ENCODE measurements at regions not wholly inside any gene's neighbourhood (a gene's known extent, or its start where the extent isn't known, plus 50 kb on each side); places are given as distances from the start of the nearest gene placed in this dataset.

DNA sequence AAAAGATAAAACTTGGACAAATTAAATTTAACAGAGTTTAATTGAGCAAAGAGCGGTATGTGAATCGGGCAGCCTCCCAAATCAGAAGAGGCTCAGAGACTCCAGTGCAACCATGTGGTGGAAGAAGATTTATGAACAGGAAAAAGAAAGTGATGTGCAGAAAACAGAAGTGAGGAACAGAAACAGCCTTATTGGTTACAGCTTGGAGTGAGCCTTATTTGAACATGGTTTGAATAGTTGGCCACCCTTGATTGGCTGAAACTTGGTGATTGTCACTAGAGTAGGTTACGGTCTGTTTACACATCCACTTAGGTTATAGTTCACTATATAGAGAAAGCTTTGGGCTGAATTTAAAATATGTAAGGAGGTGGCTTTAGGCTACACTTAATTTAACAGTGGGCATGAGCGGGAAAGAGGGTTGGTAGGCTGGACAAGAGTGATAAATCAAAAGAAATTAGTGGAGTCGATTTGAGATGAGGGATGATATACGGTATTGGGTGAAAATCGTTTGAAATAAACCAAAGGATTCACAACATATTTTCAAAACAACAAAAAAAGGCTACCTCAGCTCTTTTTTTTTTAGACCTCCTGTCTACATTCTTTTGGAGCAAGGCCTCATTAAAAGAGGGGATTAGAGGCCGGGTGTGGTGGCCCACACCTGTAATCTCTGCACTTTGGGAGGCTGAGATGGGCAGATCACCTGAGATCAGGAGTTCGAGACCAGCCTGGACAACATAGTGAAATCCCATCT lies 84.3 kb upstream of the PREP start:
- DNase-seq: no peak

DNA sequence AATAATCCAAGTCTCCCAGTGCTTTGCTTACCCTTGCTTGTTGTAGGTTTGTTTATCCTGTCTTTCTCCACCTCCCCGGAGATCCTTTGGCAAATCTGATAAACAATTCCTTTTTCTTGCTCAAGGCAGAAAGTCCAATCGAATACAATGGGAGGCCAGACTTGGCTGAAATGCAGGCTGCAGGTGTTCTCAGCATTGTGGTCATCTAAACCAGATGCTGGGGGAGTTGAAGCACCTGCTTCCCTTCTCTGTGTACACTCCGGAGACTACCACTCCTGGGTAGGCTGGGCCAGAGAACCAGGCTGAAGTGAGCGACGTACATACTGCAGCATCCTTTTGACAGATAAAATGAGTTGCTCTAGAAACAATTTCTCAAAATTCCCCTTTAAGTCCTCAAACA lies 82.6 kb upstream of the PREP start:
- no peak for DNase-seq

DNA sequence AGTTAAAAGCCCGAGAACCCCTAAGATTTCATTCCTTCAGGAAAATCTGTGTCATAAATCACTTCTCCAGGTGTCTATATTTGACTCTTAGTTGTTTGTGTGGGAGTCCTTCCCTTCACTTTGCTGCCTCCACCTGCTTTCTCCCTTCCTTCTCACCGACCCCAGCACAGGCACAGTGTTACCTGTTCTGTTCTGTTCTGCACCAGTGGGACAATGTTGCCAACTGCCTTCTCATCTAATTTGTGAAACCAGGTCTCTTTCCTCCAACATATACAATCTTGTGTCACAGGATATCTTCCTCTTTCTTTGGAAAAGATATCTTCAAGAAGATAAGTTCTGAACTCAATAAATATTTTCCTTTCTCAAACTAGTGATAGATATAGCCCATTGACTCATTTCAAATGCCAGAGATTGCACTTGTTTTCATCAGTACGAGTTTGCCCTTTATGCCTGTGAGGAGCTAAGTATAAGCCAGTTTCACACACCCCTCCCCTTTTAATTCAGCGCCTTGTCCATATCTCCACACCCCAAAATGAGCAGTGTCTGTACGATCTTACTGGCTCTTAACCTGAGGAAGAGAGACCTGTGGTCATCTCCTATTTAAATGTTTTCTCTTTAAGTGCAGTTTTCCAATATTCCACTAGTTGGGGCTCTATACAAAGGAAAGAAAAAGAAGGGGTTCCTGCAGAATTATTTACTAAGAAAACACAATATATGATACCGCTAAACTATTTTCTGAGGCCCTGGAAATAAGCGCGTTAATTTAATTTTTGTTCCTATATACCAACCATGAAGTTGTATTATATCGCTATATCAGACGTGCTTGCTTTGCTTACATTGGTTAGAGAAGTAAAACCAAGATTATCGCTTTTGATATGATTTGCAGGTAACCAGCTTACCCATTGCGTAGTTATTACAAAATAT lies 81.6 kb upstream of the PREP start:
- peak in 1 of 14 donors; percentile 58 for DNase-seq

DNA sequence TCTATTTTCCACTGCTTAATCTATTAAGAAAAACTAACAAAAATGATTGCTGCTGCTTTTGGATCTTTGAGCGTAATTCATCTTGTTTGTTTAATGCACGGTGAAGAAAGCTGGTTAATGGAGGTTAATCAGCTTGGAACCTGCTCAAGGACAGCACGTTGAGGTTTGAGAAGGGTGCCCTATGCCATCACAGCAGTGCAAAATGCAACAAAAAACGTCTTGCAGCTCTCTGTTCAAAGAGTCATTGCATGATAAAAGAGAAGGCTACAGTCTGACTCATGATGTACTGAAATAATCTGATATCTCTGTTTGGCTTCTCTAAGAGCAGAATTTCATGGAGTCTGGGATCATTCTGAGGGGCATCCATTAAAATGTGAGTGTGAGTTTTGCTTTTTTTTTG lies 80.6 kb upstream of the PREP start:
- DNase-seq: no peak

DNA sequence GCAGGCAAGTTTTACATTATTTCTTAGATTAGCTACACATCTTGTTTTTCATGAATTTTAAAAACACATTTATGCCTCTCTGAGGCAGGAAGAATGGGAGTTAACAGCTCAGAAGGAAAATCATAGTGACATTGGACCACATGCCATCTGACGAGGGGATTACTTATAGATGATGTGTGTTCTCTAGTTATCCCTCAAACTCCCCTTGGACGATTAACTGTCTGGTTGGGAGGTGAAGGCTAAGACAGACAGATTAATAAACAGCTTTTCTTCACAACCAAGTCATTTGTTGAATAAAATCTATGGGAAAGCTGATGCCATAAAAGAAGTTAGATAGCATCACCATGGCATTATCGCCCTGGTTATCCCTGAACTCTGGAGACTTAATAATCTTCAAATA lies 80.0 kb upstream of the PREP start:
- no peak for DNase-seq

DNA sequence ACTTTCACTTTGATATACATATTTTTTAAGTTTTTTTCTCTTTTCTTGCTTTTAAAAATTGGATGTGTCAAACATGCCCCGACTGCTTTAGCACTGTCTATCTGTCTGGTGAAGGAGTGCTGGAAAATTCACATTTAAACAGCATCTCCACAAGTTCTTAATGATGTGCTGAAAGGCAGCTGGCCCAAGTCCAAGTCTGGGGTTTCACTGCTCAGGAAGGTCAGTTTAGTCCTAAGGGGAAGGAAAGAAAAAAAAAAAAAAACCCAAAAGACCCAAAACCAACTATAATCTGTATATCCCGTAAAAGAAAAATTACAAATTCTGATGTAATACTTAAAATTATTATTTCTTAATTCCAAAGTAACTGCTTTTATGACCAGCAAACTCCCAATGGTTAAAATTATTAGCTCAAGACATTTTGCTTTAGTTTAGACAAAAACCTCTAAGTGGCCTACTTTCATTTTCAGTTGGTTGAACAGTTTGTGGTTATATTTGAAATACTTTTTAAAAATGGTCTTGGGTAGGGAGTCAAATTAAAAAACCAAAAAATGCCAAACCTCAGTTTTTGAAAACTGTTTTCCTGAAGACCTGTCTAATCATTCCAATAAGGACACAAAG lies 79.5 kb upstream of the PREP start:
- no peak for DNase-seq

DNA sequence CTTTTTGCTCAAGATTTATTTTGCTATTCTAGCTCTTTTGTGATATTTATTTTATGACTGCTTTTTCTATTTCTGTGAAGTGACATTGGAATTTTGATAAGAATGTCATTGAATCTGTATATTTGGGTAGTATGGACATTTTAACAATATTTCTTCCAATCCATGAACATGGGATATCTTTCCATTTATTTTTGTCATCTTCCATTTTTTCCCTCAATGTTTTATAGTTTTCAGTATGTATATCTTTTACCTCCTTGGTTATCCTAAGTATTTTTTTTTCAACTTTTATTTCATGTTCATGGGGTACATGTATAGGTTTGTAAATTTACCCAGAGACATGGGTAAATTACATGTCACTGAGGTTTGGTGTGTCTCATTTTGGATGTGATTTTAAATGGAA lies 74.1 kb upstream of the PREP start:
- DNase-seq: no peak

DNA sequence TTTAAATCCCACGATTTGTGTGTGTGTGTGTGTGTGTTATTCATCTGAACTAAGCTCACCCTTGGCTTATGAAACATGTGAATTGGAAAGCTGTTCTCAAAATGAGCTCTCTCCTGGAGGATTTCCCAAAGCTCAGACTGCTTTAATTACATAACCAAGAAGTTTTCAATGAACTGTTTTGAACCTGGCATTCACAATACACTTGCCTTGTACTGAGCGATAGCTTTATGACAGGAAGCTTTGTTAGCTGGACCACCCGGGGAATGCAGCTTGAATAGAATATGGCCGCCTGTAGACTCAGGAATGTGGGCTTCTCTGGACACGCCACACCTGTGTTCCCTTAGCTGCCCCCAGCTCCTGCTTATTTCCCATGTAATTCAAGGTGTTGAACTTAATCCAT lies 71.4 kb upstream of the PREP start:
- DNase-seq: no peak

DNA sequence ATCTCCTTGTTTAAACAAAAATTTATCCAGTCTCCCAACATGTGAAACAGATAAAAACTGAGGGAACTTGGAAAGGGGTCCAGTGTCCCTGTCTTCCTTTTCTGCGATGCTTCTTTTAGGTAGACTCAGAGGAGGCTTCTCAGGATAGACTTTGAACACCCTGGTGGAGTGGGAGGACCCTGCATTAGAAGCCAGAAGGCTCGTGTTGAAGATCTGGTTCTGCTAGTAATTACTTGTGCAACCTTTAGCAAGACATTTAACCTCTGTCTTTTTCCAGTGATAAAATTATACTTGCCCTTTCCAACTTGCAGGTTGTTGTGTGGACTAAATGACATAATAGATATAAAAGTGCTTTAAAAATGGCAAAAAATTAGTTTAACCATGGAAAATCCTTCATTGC lies 67.1 kb upstream of the PREP start:
- no peak for DNase-seq

DNA sequence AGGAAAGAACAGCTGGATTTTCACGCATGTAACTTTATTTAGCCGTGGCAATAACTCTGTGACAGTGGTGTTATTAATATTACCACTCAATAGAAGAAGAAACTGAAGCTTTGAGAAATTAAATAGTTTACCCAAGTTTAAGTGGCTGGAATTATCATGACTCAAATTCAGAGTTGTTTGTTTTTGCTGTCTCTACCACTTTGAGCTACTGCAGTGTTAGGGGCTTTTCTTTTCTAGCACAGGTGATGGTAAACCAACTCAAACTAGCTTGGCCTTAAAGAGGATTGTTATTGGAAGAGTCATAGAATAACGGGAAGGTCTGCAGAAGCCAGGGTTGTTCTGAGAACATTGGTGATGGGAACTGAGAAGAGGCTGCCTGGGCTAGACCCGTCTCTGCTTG lies 66.0 kb upstream of the PREP start:
- no peak for DNase-seq

DNA sequence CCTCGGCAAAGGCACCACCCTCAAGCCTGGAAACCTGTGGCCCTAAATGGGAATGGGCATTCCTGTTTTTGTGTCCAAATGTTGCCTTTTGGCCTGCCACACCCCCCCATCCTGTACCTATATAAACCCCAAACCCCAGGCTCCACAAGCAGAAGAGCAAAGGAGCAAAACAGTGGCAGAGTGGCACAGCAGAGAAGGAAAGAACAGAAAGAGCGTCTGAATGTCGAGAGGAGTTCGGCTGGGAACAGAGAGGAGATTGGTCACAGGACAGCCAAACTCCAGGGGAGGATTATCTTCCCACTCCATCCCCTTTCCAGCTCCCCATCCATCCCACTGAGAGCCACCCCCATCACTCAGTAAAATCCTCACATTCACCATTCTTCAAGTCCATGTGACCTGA lies 58.0 kb upstream of the PREP start:
- no peak for DNase-seq

DNA sequence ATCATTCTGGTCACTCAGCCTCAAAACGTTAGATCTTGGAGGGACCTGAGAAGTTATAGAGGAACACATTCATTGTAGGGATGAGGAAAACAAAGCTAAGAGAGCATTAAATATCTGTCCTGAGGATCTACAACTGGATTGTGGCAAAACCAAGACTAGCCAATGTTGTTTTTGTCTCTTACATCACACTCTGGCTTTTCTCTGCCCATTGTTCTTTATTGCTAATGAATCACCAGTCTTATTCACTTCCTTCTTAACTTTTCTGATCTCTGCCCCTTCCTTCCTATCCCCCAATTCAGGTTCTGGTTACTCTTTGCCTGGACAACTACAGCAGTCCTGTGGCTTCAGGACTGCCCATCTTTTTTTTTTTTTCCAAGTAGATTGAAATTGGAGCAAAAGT lies 57.0 kb upstream of the PREP start:
- DNase-seq: no peak

DNA sequence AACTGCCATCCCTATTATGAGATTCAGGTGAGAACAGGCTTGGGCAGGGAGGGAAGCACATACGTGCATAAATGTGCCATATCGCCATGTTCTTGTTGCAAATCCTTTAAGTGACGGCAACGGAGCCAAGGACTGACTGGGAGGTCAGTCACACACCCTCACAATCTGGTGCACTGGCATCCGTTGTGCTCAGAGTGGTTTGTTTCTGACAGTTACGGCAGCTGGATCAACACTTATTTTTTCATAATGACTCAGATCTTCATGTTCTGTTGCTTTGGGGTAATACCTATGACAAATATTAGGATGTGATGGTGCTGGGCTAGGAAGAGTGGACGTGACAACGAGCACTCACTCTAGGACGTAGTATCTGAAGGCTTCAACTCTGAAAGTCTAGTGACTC lies 56.2 kb upstream of the PREP start:
- DNase-seq: no peak

DNA sequence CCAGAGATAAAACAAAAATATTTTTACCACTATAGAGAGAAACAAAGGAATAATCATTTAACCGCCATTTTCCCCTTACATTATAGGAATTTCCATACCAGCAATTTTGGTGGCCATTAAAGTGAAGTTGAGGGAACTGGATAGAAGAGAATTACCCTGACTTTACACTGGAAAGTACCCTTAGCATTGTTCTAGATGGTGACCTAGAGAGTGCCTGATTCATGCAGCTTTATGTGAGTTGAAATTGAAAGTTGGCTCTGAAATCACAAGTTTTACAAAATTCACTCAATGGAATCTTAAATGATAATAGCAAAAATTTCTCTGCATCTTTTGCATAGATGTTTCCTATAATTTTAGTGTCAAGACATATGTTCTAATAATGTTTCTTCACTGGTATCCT lies 55.7 kb upstream of the PREP start:
- no peak for DNase-seq

DNA sequence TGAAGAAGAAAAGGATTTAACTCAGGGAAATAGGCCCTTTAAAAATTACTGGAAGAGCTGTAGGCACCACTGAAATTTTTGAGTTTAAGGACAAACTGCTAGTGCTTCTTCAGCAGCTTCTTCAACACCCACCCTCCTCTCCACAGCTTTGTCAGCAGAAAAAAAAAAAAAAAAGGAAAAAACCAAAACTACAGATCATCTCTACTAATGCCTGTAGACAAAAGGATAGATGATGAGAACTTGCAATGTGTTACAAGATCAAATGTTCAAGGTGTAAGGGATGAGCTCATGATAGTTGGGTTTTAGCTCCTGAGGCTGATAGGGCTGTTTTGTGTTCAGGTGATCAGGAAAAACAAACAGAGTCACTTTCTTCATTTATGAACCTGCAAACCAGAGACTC lies 55.2 kb upstream of the PREP start:
- DNase-seq: no peak

DNA sequence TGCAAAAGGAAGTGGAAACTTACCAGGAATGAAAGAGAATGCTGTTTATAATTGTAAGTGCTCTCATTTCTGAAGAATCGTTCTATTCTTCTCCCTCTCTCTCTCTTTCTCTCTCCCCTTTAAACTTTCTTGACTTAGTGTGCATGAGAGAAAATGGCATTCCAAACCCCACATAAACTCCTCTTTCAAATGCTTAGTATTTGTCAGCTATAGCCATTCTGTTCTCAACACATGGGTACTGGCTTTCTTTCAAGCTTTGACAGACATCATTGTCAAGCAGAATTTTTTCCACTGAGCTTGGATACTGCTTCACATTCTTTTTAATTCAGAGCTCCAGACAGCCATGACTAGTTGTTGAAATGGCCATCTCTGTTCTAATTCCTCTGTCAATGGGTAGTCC lies 51.1 kb upstream of the PREP start:
- DNase-seq: no peak

DNA sequence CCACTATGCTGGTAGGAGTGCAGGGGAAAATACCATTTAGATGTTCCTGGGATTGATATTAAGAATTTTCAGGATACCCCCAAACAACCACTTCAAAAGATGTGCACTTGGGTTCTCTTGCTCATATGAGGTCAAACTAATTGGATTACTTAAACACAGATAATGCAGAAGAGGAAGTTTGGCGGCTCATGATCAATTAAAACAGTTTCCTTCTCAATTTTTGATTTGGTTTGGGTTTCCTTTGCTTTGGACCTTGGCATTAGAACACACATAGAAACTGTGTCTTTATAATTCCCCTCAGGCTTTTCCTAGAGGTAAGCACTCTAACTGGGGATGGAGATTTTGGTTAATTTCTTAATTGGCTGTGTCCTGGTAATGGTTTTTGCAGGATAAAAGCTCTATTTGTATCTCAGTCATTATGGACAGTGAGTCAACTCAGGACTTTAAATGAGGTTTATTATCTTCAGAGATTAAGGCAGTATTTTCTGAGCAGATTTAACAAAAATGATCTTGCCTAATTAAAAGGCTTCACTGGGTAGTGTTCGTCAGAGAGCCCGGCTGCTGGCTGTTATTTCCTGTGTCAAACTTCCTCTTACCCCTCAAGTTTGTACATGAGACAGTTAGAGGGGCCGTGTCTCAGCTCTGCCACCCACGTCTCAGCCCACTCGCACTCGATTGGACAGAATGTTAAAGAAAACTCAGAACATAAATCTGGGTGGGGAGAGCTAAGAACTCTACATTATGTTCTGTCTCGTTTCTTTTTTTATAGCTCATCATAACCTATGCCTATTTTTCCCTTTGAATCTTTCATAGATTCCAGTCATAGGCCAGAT lies 50.3 kb upstream of the PREP start:
- DNase-seq: peak in 1 of 14 donors; percentile 3
